GM18502 (cell line): ENCODE measurements at regions not wholly inside any gene's neighbourhood (a gene's known extent, or its start where the extent isn't known, plus 50 kb on each side); places are given as distances from the start of the nearest gene placed in this dataset.

Experiments
- ATAC-seq: cut with Tn5 transposase; IDR thresholded peaks from one replicate; pipeline ENCODE4 v1.9.1; 2021; ENCODE audit warnings: mild to moderate bottlenecking; ENCODE audit not compliant: unreplicated experiment, poor library complexity

GRCh38 chr2:106704798-106705197, 181.2 kb downstream of the ST6GAL2 start:
- no peak for ATAC-seq

GRCh38 chr2:106705877-106706276, 180.1 kb downstream of the ST6GAL2 start:
- no peak for ATAC-seq

- no peak for ATAC-seq
Measured at GRCh38 chr2:106706283-106706682, 179.7 kb downstream of the ST6GAL2 start.

- ATAC-seq = no peak
Measured at GRCh38 chr2:106708209-106708608, 177.8 kb downstream of the ST6GAL2 start.

- ATAC-seq = no peak
Measured at GRCh38 chr2:106709229-106709628, 176.7 kb downstream of the ST6GAL2 start.

GRCh38 chr2:106719222-106719621, 166.7 kb downstream of the ST6GAL2 start:
- no peak for ATAC-seq

GRCh38 chr2:106720026-106720425, 165.9 kb downstream of the ST6GAL2 start:
- no peak for ATAC-seq

GRCh38 chr2:106724301-106724794, 161.6 kb downstream of the ST6GAL2 start:
- no peak for ATAC-seq

- no peak for ATAC-seq
Measured at GRCh38 chr2:106734165-106734564, 151.8 kb downstream of the ST6GAL2 start.

- ATAC-seq = no peak
Measured at GRCh38 chr2:106735807-106736206, 150.2 kb downstream of the ST6GAL2 start.

GRCh38 chr2:106736221-106736620, 149.7 kb downstream of the ST6GAL2 start:
- no peak for ATAC-seq

- no peak for ATAC-seq
Measured at GRCh38 chr2:106745468-106745867, 140.5 kb downstream of the ST6GAL2 start.

GRCh38 chr2:106749823-106750222, 136.1 kb downstream of the ST6GAL2 start:
- no peak for ATAC-seq
